HG03045 (cell line): ENCODE measurements at regions not wholly inside any gene's neighbourhood (a gene's known extent, or its start where the extent isn't known, plus 50 kb on each side); places are given as distances from the start of the nearest gene placed in this dataset.
"Not testable (repeated sequence)": the region's sequence is repeated elsewhere in the genome, so short reads cannot be mapped to it uniquely, and the experiment has no call there.

Source experiments
- ATAC-seq: cut with Tn5 transposase; IDR thresholded peaks from one replicate; pipeline ENCODE4 v1.9.1; 2021; ENCODE audit warnings: mild to moderate bottlenecking, moderate library complexity; ENCODE audit not compliant: unreplicated experiment

DNA sequence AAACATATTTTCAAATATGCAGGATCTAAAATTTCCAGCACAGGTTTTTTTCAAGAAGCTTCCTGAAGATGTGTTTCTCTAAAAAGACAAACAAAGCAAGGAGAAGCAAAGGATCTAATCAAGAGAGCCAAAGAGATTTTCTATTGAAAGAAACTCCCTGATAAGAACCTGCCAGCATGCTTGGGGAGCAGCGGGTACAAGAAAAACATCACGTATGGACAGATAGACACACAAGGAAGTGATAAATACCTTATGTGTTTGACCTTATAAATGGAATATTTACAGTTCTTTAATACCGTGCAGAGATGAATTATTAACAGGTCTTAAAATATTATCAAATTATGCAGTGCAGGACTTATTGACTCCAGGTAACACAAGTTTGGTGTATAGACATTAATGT, 562.1 kb downstream of the DACH1 start:
- no peak for ATAC-seq

DNA sequence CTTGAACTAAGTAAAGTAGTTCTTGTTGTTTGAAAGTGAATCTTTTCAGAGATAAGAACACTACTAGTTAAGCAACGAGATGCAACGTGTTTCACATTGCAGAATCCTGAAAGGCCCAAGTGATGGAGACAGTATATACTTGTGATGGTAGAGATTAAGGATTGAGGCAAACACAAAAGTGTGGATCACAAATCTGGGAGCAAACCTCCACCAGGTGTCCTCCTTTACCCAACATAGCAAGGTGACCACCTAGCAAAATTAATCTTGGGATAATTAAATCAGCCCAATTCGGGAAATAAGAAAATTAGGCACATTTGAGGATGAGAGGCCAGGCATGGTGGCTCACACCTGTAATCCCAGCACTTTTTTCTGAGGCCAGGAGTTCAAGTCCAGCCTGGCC, 563.9 kb downstream of the DACH1 start:
- ATAC-seq: no peak

DNA sequence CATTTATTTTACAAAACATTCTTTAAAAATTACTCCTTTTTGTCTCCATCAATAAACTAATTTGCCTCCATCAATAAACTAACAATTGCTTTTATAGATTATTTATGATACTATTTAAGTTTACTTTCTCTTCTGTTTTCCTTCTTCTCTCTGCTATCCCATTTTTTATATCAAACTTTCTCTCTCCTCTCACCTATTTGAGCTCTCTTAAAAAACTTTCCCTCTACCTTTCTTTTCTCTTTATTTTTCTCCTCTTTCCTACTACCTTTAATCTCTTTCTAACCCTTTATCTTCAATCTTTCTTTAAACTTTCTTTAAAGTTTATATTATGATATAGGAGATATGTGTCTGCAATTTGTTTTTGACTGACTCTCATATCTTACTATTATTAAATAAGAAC, 566.4 kb downstream of the DACH1 start:
- ATAC-seq: no peak

DNA sequence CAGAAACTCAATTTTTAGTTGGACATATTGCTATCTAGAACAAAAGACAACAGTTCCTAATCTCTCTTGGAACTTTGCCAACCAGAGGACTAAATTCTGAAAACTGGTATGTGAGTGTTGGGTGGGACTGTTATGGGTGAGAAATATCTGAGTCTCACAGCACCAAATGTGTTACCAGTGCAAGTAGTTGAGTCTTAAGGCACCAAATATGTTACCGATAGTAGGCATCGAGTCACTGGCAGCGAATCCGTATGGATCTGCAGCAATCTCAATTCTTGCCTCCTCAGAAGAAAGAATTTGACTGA, 575.2 kb downstream of the DACH1 start:
- ATAC-seq: no peak

DNA sequence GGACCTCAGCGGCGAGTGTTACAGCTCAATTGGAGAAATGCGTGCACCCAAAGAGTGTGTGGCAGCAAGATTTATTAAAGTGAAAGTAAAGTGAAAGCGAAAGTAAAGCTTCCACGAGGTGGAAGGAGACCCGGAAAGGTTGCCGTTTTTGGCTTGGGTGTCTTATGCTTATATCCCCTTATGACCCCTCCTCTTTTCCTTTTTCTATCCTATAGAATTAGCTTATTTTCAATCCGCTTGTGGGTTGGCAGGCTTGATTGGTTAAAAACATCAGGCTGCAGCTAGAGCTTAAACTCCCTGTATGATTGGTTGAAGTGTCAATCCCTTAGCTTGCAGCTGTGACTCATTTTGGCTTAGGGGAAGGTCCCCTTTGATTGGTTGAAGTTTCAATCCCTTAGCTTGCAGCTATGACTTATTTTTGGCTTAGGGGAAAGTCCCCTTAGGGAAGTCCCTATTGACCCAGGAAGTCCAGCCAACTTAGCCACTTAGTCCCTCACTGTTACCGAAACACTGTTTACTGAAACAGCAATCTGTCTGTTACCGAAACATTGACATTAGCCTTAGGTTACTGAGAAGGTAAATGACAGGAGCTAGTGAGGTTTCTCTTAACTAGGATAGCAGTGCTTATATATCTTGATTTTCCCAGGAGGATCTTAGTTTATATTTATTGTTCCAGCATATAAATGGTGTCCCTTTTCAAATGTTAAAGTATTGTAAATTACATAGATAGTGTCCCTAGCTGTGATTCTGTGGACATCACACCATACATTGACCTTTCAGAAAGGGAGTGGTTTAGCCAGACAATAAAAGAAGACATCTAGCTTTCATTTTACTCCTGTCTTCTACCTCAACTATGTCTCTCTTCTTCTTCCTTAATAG, 575.8 kb downstream of the DACH1 start:
- peak; percentile 92 for ATAC-seq

DNA sequence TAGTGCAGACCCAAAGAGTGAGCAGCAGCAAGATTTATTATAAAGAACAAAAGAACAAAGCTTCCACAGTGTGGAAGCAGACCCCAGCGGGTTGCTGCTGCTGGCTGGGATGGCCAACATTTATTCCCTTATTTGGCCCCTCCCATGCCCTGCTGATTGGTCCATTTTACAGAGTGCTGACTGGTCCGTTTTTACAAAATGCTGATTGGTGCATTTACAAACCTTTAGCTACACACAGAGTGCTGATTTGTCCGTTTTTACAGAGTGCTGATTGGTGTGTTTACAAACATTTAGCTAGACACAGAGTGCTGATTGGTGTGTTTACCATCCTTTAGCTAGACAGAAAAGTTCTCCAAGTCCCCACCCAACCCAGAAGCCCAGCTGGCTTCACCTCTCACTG, 577.0 kb downstream of the DACH1 start:
- ATAC-seq: not testable (repeated sequence)

DNA sequence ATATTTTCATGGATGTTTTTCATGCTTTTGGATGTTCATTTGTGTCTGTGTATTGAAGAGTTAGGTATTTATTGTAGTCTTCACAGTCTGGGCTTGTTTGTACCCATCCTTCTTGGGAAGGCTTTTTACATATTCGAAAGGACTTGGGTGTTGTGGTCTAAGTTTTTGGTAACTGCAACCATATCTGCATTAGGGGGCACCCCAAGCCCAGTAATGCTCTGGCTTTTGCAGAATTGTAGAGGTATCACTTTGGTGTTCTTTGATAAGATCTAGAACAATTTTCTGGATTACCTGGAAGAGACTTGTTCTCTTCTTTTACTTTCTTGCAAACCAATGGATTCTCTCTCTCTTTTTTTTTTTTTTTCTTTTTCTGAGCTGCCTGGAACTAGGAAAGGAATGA, 581.3 kb downstream of the DACH1 start:
- no peak for ATAC-seq

DNA sequence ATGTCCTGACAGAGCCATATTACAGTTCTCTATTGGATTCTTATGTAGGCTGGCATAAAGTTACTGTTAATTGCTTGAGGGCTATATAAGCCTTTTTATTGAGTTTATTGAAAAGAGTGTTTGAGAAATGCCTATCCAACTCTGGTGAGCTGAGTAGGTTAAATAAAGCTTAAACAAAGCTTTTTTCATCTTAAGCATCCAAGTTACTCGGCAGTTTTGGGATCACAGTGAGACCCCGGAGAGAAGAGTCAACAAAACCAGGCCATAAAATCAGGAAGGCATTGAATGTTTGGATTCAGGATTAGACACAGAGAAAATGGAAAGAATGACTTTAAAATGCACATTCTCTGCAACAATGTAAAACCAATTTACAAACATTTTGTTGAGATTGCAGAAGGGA, 588.5 kb downstream of the DACH1 start:
- no peak for ATAC-seq

DNA sequence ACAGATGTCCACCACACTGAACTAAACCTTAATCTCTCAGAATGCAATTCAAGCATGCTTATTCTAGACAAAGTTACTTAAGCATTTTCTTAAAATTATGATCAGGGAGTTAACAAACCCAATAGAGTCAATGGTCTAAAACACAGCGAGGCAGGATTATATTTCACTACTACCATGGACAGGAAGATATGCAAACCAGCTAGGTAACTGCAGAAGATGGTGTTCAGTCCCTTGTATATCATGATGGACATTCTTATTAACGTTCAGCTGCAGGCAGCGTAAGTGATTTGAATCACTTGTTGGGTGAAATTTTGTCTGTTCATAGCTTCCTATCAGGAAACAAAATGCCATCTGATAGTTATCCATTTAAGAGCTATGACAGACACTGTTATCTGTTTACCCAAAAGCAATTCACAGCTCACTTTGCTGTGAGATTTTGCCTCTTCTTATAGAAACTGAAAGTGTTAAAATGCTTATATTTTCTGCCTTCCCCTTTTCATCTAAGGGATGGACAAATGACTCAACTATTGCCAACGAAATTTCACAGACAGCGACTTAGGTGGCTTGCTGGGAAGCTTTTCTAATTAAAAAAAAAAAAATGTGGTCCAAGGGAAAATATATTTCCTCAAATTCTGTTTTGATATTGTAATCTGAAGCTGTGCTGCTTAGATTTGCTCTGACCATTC, 591.9 kb downstream of the DACH1 start:
- peak; percentile 90 for ATAC-seq

DNA sequence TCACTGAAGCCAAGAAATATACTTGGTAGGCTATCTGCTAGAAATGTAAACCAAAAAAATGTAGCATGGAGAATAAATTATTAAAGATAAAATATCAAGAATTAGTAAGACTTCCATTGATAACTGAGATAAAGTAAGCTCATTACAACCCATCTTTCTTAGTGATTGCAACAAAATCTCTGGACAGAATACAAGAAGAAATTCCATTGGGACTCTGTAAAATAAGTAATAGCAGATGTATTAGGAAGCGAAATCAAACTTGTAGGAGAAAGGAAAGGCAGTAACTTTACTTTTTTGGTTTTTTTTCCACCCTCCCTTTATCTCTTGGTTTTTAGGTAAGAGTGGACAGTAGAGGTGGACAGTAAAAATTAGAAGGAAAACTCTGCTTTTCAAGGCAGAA, 605.7 kb downstream of the DACH1 start:
- no peak for ATAC-seq

DNA sequence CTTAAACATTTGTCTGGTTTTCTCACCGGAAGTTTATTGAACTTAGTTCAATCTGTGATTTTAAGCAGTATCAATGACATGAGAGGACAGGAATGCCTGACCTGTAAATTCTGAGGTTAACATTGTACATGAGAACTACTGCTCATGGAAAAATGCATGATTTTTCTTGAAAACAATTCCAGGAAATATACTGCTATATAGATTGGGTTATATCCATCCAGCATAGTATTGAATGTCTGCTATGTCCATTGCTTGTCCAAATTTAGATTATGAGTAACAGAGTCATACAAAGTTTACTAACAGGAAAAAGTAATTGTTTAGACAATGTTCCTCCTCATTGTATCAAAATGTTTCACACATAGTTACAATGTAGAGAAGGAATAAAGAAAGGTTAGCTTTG, 606.8 kb downstream of the DACH1 start:
- no peak for ATAC-seq

DNA sequence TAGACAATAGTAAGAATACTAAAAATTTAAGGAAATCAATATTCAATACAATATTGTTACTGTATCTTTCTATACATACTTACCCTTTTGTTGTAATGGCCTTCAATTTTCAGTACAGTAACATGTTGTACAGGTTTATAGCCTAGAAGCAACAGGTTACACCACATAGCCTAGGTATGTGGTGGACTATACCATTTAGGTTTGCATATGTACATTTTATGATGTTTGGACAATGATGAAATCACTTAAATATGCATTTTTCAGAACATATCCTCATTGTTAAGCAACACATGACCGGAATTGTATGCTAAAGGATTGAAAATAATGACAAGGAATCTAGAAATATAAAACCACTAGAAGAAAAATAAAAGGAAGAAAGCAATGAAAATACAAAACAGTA, 611.4 kb downstream of the DACH1 start:
- ATAC-seq: no peak

DNA sequence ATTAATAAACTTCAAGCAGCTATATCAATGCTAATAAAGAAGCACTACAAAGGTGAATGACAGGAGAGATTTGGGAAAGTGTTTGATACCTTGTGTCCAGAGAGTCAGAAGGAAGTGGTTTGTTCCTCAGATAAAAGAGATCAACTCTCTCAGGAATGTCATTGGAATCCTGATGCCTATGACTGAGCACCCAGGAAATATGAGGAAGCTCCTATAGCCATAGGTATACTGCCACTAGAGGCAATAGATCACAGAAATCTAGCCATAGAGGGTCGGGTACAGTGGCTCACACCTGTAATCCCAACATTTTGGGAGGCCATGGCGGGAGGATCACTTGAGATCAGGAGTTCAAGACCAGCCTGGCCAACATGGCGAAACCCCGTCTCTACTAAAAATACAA, 612.6 kb downstream of the DACH1 start:
- no peak for ATAC-seq

DNA sequence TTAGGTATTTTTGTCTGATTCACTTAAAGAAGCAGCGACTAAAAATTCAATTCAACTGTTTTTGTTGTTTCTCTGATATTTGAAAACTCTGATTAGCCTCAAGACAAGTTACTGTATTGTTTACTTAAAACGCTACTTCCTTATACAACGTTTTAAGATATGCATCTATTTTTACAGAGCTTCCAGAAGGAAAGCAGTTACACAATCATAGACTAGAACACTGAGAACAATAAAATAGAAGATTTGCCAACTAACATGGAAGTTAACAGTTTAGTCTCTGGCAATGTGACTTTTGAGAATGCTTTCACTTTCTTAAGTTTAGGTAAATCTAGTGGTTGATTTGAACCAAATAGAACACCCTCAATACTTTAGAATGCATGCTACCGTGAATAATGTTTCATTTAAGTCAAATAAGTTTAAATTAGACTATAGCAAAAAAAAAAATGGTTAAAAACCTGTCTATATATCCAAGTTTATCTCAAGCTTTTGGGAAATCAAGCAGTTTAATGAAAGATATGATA, 614.8 kb downstream of the DACH1 start:
- ATAC-seq: no peak

DNA sequence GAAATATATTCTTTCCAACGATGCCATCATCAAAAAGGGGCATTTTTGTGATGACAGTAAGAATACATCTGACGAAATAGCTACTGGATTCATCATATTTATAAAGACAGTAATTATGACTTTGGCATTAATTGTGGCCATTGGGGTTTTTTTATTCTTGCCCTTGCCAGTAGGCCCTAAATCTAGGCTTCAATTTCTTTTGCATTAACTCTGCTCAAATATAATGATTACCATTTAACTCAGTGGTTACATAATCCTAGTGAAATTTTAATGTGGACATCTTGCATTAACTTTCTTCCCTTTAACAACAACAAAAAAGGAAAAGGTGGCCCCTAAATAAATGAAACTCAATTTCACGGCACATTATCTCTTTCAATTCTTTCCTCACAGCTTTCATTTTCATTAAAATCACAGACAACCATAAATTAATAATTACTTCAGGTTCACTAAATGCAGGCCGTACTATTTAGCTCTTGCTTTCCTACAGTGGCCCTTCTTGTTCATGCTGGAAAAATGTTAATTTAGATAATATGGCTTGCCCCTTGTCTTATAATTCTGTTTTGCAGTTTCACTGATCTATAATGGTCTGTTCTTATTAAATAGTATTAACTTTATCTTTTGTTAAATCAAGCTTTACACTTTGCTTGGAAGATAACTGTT, 615.6 kb downstream of the DACH1 start:
- no peak for ATAC-seq

DNA sequence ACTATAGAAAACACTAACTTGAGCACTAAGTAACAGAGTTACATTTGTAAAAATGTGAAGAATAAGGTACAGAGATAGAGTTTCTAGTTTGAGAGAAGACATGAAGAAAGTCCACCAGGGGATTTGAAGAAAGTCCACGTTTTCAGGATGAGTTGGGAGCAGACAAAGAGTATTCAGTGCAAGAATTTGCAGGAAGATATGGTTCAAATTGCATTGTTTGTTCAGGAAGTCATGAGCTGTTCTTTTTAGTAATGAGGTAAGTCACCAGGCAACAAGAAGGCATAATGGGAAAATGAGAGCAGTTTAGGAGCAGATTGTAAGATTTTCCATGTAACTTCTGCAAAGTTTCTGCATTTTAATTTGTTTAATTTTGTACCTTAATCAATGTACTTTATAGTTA, 618.0 kb downstream of the DACH1 start:
- ATAC-seq: no peak

DNA sequence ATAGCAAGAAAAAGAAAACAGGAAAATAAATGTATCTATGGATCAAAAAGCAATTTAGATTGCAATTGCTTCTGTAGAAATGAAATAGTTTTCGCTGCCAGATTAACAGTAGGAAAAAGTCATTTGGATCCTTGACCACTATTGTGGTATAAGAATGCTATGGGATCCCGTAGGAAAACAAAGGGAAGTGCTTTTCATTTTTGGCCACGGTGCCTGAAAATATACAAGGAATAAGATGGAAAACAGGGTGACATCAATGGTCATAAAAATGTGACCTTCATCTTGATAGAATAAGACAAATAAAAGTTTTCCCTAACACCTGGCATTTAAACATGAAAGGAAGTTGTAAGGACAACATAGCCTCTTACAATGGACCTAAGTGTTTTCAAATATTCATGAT, 622.8 kb downstream of the DACH1 start:
- ATAC-seq: no peak

DNA sequence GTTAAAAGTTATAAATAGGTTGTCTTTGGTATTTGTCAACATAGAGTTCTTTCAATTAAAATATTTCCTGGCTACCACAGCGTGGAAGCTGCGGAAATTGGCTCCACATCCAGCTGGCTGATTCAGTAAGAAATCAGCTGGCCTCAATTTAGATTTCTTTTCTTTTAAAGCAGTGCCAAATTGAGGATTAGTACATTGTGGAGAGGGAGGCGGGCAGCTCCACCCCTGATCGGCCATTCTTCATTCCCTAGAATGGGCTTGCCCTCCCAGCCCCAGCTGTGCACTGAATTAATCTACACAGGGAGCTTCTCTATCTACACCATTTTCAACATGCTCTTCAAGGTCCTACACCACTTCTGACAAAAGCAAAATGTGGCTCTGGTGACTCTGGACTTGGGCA, 624.8 kb downstream of the DACH1 start:
- ATAC-seq: no peak

DNA sequence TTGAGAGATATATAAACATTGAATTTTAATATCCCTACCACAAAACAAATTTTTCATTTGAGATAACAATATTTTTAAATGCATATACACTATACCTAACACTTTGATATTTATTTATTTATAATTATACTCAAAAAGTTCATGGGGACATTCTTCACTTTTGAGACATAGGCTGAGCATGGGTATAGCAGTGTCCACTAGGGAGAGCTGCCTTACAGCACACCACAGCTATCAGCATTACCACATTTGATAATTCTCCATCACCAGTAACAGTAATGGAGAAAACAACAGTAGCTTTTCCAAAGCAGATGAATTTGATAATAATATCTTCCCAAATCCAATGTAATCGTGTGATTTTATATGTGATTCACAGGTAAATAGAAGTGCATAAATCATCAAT, 626.1 kb downstream of the DACH1 start:
- no peak for ATAC-seq

DNA sequence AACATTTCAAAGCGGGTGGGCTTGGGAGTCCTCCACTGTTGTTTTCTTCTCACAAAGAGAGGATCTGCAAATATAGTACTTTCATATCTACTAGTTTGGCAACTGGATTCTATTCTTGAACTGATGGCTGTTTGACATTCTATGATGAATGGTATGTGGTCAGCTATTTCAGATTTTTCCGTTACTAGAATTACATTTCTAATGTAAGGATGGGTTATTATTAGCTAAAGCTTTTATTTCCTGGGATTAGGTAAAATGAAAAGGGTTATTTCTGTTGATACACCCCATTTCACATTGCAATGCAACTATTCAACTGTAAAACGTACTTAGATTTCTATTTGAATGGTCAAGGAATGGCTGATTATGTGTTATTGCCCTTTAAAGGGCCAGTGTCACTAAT, 629.7 kb downstream of the DACH1 start:
- no peak for ATAC-seq

DNA sequence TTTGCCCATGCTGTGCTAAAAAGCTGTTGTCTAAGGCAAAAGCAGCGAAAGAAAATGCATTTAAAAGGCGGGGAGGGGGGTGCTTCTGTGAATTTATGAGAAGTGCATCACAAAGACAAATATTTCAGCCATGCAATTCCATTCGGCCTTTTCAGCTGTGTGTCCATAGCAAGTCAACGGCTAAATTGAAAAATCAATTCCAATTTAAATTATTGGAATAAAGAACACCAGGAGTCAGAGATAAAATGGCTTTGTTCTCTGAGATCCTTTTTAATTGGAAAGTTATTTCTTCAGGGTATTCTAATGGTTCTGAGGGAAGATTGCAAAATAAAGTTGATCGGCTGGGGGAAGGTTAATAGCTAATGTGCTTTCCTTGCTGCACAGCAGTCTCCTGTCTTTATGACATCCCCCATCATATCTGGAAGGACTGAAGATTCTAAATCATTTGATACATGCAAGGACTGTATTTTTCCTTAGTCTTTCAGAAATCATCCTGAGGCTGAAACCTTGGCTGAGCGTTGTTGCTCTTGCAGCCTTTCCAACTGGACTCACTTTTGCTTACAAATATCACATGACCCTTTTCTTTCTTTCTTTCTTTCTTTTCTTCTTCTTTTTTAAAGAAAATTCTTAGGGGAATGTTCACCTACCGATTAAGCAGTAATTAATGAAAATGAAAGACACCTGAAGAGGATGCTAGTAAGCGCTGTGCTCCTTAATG, 647.1 kb downstream of the DACH1 start:
- ATAC-seq: no peak
